Skeletal muscle satellite cell (primary cell): ENCODE measurements at regions not wholly inside any gene's neighbourhood (a gene's known extent, or its start where the extent isn't known, plus 50 kb on each side); places are given as distances from the start of the nearest gene placed in this dataset.

Experiments used
- H3K27me3 ChIP-seq: 2 replicates; pipeline ENCODE4 v1.7.0; 2013; ENCODE audit warnings: low read length; ENCODE audit not compliant: control insufficient read depth, insufficient read depth
- H3K36me3 ChIP-seq: 2 replicates; pipeline ENCODE4 v1.7.0; 2013; ENCODE audit warnings: mild to moderate bottlenecking, control low read depth, low read length; ENCODE audit not compliant: insufficient read depth
- H3K4me1 ChIP-seq: 2 replicates; pipeline ENCODE4 v1.7.0; 2013; ENCODE audit warnings: low read length; ENCODE audit not compliant: control insufficient read depth, insufficient read depth
- H3K4me2 ChIP-seq: 2 replicates; pipeline ENCODE4 v1.7.0; 2013; ENCODE audit warnings: mild to moderate bottlenecking, low read length
- H3K4me3 ChIP-seq: 2 replicates; pipeline ENCODE4 v1.7.0; 2013; ENCODE audit warnings: low read length
- H3K9ac ChIP-seq: 2 replicates; pipeline ENCODE4 v1.7.0; 2013; ENCODE audit warnings: mild to moderate bottlenecking, low read depth, low read length, moderate library complexity
- H3K9me3 ChIP-seq: replicated peaks from 2 replicates; pipeline ENCODE4 v1.7.0; 2013; ENCODE audit warnings: mild to moderate bottlenecking, control low read depth, low read length

DNA sequence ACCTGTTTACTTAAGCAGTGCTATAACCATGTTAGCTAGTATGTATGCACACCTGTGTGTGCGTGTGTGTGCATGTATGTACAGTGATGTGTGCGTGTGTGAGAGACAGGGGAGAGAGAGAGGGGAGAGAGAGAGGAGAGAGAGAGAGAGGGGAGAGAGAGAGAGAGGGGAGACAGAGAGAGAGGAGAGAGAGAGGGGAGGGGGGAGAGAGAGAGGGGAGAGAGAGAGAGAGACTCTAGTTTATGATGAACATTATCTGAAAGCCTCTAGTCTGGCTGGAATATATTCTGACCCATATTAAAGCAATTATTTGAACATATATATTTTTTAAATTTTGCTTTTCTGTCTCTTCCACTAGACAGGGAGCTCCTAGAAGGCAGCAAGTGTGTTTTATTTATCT, 117.5 kb upstream of the CPEB4 start:
- Histone ChIP-seq H3K9ac (no peak overlapping the region), H3K4me3 (no peak overlapping the region), H3K4me1 (peaks cover 13% of the 10 kb centered on the region)

DNA sequence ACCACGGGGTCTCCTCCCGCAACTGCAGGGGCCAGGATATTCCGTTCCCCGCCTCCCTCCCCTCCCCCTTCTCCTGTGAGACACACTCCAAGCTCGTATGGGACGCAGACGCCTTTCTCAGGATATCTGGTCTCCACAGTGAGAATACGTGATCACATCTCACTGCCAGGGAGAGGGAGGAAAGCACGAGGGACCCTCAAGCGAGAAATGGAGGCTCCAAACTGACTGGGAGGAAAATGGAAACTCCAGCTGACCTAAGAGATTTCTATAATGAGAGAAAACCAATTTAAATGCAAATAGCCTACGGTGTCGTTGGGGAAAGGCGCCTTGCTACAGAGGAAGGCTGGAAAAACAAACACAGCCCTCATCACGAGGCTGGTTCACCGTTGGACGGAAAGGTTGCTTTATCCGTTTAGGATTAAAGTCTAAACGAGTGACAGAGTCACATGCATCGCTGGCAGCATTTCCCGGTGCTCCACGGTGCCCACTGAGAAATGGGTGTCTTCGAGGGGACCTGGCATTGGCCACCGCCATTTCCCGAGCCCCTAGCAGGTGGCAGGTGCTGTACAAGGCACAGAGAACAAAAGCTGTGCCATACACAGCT, 116.9 kb upstream of the CPEB4 start:
- Histone ChIP-seq H3K36me3 (no peaks in the 10 kb centered on the region), H3K9ac (no peak overlapping the region), H3K27me3 (no peaks in the 10 kb centered on the region), H3K4me2 (no peak overlapping the region), H3K4me1 (peaks cover 8% of the 10 kb centered on the region), H3K4me3 (no peak overlapping the region), H3K9me3 (no peaks in the 10 kb centered on the region)

More for the DNA sequence above, 117.5 kb upstream of the CPEB4 start:
- H3K36me3 ChIP-seq, result no peaks in the 10 kb centered on the region
- no peaks in the 10 kb centered on the region for H3K9me3 ChIP-seq
- H3K4me2 ChIP-seq, result no peak overlapping the region
- no peaks in the 10 kb centered on the region for H3K27me3 ChIP-seq

DNA sequence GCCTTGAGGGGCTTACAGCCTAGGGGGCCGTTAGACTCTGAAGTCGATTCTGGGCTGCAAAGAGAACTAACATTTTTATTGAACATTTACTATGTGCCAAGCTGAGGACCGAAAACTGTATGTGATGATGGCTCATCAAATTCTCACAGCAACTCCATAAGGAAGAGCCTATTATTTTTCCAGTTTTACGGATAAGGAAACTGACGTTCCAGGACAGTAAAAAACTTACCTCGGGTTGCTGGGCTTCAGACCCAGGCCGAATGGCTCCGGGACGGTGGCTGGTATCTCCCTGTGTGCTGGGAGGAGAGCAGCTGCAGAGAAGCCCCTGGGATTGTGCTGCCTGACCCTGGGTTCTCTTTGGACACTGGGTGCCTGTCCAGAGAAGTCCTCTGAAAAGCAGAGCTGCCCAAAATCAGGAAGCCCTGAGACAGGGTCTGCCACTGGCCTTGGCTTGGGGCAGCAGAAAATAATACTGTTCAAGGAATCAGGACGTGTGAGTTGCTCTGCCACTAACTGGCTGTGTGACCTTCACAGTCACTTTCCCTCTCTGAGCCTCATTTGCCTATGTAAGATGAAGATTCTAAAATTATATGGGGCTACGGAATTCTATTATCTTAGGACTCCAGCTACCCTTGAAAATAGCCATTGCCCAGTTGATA, 116.3 kb upstream of the CPEB4 start:
- Histone ChIP-seq H3K4me1 (peaks cover 6% of the 10 kb centered on the region), H3K4me2 (no peak overlapping the region), H3K36me3 (no peaks in the 10 kb centered on the region), H3K9ac (no peak overlapping the region), H3K9me3 (no peaks in the 10 kb centered on the region), H3K4me3 (no peak overlapping the region), H3K27me3 (no peaks in the 10 kb centered on the region)

DNA sequence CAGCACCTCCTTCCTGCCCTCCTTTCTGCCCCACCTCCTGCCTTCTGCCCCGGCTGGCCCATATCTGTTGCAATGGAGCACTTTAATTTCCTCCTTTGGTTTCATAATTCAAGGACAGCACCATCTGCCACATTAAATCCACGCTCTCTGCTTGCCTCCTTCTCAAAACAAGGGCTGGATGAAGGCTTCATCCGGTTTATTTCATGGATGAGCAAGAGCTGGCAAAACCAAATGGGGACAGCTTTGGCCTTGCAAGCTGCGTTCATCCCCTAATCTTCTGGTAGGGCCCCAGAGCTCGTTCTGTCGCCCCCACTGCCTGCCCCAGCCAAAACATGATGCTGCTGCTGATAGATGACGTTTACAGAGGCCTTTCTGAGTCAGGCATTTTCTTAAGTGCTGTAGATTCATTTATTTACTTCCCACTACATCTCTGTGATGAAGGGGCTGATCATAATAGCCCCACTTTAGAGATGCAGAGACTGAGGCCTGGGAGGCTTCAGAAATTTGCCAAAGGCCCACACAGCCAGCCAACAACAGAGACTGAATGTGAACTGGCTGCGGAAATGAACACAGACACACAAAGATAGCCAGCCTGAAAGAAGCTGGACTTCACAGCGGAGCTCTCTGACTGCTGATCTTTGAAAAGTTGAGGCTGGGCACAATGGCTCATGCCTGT, 115.6 kb upstream of the CPEB4 start:
- Histone ChIP-seq H3K36me3 (no peaks in the 10 kb centered on the region), H3K27me3 (no peaks in the 10 kb centered on the region), H3K9ac (no peak overlapping the region), H3K4me3 (no peak overlapping the region), H3K4me2 (no peak overlapping the region), H3K9me3 (no peaks in the 10 kb centered on the region), H3K4me1 (peaks cover 6% of the 10 kb centered on the region)

DNA sequence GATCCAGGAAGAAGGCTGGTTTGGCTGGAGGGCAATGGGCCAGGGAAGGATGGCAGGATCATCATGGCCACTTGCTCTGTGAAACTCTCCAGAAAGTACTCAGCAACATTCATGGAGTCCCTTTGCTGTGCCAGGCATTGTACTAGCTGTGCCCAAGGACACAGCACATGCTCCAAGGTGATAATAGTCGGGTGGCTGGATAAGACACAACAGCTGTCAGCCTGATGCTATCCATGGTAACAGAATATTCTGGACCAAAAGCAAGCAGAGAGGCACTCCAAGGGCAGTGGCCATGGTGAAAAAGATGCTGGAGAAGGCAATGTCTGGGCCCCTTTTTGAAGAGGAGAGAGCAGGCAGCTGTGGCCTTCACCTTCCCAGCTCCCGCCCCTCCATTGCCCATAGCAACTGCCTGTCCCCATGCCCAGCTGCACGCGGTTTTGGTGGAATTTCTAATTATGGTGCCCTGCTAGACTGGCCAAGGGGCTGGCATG, 113.8 kb upstream of the CPEB4 start:
- H3K4me1 ChIP-seq, result peaks cover 11% of the 10 kb centered on the region

DNA sequence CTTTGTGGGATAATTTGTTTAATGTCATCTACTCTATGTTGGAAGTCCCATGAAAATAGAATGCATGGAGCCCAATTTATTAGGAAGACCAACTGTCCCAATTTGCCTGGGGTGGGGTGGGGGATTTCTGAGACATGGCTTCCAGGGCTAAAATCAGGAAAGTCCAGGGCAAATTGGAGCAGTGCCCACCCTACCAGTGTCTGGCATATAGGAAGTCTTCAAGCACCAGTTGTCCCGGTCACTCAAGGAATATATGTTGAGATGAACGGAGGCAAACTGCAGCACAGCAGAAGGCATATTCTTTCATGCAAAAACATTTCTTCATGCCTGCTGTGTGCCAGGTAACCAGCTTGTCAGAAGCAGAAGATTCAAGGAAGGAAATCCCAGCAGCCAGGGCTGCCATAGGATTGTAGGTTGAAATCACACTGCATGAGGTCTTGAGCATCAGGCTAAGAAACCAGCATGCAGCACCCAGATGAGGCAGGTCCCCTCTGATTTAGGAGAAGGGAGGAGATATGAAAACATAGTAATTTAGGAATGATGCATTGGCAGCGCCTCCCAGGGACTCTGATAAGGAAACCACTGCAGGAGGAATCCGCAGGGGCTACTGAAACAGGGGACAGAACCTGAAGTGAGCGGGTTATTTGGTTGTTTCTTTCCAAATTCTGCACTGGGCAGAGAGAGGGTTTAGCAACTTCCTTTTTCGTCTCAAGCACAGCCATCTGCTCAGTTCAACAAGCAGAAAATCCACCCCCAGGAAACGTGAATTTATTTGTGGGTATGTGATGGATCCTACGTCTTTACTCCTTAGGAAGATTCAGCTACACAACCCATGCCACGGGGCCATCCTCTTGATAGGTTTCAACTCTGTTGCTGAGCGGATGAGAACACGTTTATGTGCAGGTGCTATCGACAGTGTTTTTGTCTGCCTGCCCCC, 112.6 kb upstream of the CPEB4 start:
- Histone ChIP-seq H3K36me3 (no peaks in the 10 kb centered on the region), H3K4me3 (no peak overlapping the region), H3K9me3 (no peaks in the 10 kb centered on the region), H3K4me1 (peaks cover 11% of the 10 kb centered on the region), H3K4me2 (no peak overlapping the region), H3K27me3 (no peaks in the 10 kb centered on the region), H3K9ac (no peak overlapping the region)

More for the DNA sequence above, 113.8 kb upstream of the CPEB4 start:
- Histone ChIP-seq H3K4me3 (no peak overlapping the region), H3K9ac (no peak overlapping the region), H3K27me3 (no peaks in the 10 kb centered on the region), H3K9me3 (no peaks in the 10 kb centered on the region), H3K36me3 (no peaks in the 10 kb centered on the region), H3K4me2 (no peak overlapping the region)

DNA sequence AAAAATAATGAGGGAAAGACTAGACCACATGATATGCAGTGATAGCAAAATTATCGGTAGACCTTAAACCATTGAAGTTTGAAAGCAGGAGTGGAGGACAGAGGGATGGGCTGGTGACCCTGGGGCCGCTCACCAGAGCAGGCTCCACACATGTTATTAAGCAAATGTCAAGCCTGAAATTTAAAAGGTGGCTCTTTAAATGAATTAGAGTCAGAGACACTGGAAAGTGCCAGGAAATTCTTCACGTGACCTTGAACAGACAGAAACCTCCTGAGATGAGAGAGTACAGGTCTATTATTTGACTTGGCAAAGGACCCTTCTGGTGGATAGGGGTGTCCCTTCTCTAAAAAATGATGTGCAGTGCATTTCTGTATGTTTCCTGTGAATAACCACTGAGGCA, 111.0 kb upstream of the CPEB4 start:
- Histone ChIP-seq H3K4me1 (peaks cover 23% of the 10 kb centered on the region), H3K36me3 (no peaks in the 10 kb centered on the region), H3K4me3 (no peak overlapping the region), H3K27me3 (no peaks in the 10 kb centered on the region), H3K9ac (no peak overlapping the region), H3K4me2 (no peak overlapping the region), H3K9me3 (no peaks in the 10 kb centered on the region)

DNA sequence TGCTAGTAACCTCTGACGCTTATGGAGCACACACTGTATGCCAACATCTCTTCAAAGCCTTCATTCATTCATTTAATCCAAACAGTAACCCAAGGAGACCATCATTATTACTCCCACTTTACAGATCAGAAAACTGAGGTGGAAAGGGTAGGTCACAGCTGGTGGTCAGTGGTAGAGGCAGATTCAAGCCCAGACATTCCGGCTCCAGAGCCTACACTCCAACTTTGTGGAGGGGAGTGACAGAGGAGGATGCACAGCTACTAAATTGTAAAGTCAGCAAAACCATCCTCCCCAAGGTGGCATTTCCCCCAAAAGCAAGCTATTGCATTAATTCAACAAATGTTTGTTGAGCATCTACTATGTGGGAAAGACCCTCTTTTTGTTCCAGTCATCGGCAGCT, 110.5 kb upstream of the CPEB4 start:
- Histone ChIP-seq H3K27me3 (no peaks in the 10 kb centered on the region), H3K9me3 (no peaks in the 10 kb centered on the region), H3K4me1 (peaks cover 25% of the 10 kb centered on the region), H3K4me3 (no peak overlapping the region), H3K4me2 (no peak overlapping the region), H3K9ac (no peak overlapping the region), H3K36me3 (no peaks in the 10 kb centered on the region)

DNA sequence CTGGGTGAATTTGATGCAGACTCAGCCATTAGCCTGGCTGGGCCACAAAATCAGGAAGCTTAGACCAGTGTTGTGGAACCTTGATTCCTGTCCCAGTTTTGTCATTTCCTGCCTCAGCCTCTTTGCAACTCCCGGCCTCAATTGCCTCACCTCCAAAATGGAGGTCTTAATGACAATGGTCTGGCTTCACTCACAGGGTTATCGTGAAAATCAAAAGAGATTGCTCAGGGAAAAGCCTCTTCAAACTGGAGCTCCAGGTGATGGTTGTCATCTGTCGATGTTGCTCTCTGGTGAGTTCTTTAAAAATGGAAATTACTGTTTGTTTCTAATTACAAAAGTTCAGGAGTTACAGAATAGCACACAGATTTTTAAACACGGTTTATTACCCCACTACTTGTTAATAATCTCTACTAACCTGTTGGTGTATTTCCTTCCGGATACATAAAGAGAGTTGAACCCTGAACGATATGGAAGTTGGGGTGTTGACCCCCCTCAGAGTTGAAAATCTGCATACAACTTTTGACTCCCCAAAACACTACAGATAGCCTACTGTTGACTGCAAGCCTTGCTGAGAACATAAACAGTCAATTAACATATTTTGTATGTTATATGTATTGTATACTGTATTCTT, 109.9 kb upstream of the CPEB4 start:
- Histone ChIP-seq H3K4me3 (no peak overlapping the region), H3K4me2 (no peak overlapping the region)

DNA sequence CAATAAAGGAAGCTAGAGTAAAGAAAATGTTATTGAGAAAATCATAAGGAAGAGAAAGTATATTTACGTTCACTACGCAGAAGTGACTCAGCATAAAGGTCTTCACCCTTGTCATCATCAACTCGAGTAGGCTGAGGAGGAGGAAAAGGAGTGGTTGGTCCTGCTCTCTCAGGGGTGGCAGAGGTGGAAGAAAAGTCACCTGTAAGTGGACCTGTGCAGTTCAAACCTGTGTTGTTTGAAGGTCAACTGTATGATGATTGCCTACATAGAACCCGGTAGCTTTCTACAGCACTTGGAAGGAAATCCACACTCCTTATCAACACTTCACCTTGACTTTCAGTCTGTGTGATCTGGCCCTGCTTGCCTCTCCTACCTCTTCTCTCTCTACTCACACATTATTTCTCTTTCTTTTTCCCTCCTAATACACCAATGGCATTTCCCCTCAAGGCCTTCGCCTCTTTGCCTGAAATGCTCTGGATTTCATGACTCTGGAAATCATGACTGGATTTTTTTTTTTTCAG, 109.3 kb upstream of the CPEB4 start:
- Histone ChIP-seq H3K4me1 (peaks cover 33% of the 10 kb centered on the region), H3K4me2 (no peak overlapping the region), H3K36me3 (no peaks in the 10 kb centered on the region), H3K9me3 (no peaks in the 10 kb centered on the region), H3K9ac (no peak overlapping the region), H3K4me3 (no peak overlapping the region), H3K27me3 (no peaks in the 10 kb centered on the region)

More for the DNA sequence above, 109.9 kb upstream of the CPEB4 start:
- peaks cover 31% of the 10 kb centered on the region for H3K4me1 ChIP-seq
- H3K9ac ChIP-seq, result no peak overlapping the region
- no peaks in the 10 kb centered on the region for H3K36me3 ChIP-seq
- no peaks in the 10 kb centered on the region for H3K9me3 ChIP-seq
- no peaks in the 10 kb centered on the region for H3K27me3 ChIP-seq
